HepG2 (cell line): ENCODE measurements at regions not wholly inside any gene's neighbourhood (a gene's known extent, or its start where the extent isn't known, plus 50 kb on each side); places are given as distances from the start of the nearest gene placed in this dataset.

Source experiments
- ADNP ChIP-seq: sonication (generic); formaldehyde crosslinking; IDR thresholded peaks from 2 replicates; pipeline ENCODE4 v1.4.0; 2020; ENCODE audit warnings: missing genetic modification reagents
- CTCF ChIP-seq: sonication (generic); formaldehyde crosslinking; IDR thresholded peaks from 2 replicates; pipeline ENCODE4 v1.5.0; 2020; ENCODE audit warnings: mild to moderate bottlenecking, missing genetic modification reagents, moderate library complexity
- FOSL2 ChIP-seq: sonication (generic); formaldehyde crosslinking; IDR thresholded peaks from 2 replicates; pipeline ENCODE4 v1.4.0; 2020; ENCODE audit warnings: missing genetic modification reagents
- KLF9 ChIP-seq: IDR thresholded peaks from 2 replicates; pipeline ENCODE4 v1.6.1; 2016; ENCODE audit warnings: low read depth
- KMT2B ChIP-seq: IDR thresholded peaks from 2 replicates; pipeline ENCODE4 v1.6.1; 2016; ENCODE audit warnings: missing genetic modification reagents, missing compliant biosample characterization
- NR3C1 ChIP-seq: sonication (generic); formaldehyde crosslinking; IDR thresholded peaks from 2 replicates; pipeline ENCODE4 v1.4.0; 2020; ENCODE audit warnings: missing genetic modification reagents
- SAP130 ChIP-seq: IDR thresholded peaks from 2 replicates; pipeline ENCODE4 v1.6.1; 2016; ENCODE audit warnings: low read depth
- YY1 ChIP-seq: IDR thresholded peaks from 2 replicates; pipeline ENCODE4 v1.6.1; 2011; ENCODE audit warnings: low read length, low read depth, moderate library complexity, mild to moderate bottlenecking; ENCODE audit not compliant: insufficient read depth, insufficient replicate concordance
- TF ChIP-seq, protein P1 (sequence below), 2 experiments: IDR thresholded peaks; 2 replicates each; pipeline ENCODE4 v1.6.1; 2011 to 2012; ENCODE audit warnings: low read length in 2 of 2, borderline replicate concordance in 1 of 2, low read depth in 1 of 2, mild to moderate bottlenecking in 1 of 2, moderate library complexity in 1 of 2

- TF ChIP-seq CTCF (CRISPR knock-in tag): no peak
- TF ChIP-seq KMT2B (CRISPR knock-in tag): no peak
- no peak for TF ChIP-seq NR3C1
- no peak for TF ChIP-seq YY1
- TF ChIP-seq, protein P1, sequence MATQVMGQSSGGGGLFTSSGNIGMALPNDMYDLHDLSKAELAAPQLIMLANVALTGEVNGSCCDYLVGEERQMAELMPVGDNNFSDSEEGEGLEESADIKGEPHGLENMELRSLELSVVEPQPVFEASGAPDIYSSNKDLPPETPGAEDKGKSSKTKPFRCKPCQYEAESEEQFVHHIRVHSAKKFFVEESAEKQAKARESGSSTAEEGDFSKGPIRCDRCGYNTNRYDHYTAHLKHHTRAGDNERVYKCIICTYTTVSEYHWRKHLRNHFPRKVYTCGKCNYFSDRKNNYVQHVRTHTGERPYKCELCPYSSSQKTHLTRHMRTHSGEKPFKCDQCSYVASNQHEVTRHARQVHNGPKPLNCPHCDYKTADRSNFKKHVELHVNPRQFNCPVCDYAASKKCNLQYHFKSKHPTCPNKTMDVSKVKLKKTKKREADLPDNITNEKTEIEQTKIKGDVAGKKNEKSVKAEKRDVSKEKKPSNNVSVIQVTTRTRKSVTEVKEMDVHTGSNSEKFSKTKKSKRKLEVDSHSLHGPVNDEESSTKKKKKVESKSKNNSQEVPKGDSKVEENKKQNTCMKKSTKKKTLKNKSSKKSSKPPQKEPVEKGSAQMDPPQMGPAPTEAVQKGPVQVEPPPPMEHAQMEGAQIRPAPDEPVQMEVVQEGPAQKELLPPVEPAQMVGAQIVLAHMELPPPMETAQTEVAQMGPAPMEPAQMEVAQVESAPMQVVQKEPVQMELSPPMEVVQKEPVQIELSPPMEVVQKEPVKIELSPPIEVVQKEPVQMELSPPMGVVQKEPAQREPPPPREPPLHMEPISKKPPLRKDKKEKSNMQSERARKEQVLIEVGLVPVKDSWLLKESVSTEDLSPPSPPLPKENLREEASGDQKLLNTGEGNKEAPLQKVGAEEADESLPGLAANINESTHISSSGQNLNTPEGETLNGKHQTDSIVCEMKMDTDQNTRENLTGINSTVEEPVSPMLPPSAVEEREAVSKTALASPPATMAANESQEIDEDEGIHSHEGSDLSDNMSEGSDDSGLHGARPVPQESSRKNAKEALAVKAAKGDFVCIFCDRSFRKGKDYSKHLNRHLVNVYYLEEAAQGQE (IDR thresholded peaks at IDR 0.05; ENCODE audit: borderline replicate concordance in 1 of 2, low read depth in 1 of 2, low read length in 2 of 2): no peak
- no peak for TF ChIP-seq ADNP (CRISPR knock-in tag)
- no peak for TF ChIP-seq KLF9 (CRISPR knock-in tag)
- no peak for TF ChIP-seq FOSL2
- no peak for TF ChIP-seq SAP130 (CRISPR knock-in tag)
These were observed 226.6 kb downstream of the MEIS1 start for GRCh38 chr2:66661253-66662173.
